ENCODE measurements at regions not wholly inside any gene's neighbourhood (a gene's known extent, or its start where the extent isn't known, plus 50 kb on each side); places are given as distances from the start of the nearest gene placed in this dataset.

DNA sequence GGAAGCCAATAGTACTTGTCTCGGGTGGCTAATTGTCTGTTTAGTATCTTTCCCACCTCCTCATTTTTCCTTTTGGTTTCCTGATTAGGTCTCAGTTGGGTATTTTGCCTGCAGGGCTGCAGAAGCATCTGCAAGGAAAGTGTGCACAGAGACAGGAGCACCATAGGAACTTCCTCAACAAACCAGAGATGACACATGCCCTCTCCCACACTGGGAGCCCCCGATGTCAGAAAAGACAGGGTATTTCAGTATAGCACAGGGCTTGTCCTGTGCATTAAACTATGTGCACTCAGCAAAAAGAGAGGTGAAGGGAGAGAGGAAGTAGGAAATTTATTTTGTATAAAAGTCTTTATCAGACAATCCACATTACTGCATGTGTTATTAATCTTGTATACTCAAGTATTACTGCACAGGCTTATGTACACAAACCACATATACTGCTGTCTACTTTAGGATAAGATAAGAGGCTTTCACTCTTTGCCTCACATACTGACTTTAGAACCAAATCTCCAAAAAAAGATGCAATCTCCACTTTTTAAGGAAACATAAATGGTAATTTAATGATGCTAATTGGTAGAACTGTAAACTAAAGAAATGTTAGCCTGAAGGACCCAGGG lies 501.0 kb downstream of the FOXO1 start:
- no peak for DNase-seq (ENCODE audit: low read depth, low spot score)

DNA sequence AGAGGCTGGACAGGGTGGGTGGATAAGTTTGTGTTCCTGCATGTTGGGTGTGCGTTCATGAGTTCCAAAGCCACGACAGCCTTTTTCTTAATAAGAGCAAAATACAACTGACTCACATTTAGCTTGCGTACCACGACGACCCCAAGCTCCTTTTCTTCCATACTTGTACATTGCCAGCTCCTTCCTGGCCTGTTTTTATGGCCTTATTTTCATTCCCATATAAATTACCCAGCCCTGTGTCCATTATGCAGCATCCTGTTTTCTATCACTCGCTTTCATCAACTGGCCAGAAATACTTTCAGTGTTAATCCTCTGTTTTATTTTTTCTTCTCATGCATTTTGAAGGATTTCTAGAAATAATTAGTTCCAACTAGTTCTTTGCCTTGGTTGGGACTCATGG lies 499.1 kb downstream of the FOXO1 start:
- no peak for DNase-seq (ENCODE audit: low read depth, low spot score)

DNA sequence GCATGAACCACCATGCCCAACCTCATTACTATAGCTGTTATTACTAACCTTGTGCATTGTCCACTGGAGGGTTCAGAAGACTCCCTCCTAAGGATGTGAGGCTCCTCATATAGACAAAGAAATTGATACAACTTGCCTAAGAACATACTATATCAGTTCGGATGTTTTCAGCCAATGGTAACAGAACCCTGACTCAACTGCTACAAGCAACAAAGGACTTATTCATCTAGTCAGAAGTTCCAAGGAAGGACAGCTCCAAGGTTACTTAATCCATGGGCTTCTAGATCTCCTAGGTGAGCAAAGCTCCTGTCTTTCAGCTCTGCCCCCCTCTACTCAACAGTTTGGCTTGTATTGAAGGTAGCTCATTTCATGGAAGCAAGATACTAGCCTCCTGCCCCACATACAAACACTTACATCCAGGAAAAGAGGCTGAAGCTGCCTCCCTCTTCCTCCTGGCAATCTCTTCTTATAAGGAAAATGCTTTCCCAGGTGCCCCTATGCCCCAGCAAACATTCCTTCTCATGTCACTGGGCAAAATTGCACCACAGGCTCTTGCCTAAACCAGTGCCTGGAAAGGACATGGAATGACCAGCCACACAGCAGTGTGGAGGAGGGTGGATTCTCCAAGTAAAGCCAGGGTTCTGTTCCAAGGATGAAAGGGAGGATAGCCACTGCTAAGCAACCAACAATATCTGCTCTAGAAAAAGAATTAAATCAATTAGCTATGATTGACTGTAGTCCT lies 497.8 kb downstream of the FOXO1 start:
- DNase-seq (ENCODE audit: low read depth, low spot score), result no peak

DNA sequence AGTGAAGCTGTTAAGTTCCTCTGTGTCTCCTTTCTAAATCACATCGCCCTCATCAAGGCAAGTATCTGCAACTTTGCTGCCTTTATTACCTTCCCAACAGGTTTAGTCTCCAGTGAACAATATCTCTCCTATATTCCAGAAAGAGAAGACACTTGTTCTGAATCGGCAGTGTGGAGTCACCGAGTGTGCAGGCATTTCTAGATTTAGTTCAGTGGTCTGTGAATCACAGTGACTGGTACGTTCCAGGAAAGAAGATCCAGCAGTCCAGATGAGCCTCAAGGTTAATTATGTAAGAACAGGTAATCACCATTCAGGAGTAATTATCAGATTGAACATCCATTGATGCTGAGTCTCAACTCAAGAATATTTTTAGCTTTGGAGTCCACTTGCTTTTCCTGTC lies 497.0 kb downstream of the FOXO1 start:
- no peak for DNase-seq (ENCODE audit: low read depth, low spot score)

DNA sequence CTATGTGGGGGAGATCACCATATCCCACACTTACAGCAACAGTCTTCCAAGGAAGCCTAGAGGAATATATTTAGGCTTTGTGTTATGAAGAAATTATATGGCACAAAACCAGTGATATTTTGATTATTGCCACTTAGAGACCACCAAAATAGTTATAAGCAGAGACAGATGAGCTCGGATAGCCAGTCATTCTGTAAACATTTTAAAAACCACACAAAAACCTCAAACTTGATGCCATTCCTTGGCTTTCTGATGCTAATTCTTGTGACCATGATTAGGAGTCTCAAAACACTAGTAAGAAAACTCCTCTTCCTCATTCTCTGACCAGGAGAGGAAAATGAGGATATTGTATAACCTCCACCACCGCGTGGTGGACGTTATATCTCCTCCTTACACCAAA lies 496.4 kb downstream of the FOXO1 start:
- DNase-seq (ENCODE audit: low read depth, low spot score), result no peak

- DNase-seq (ENCODE audit: low read depth, low spot score), result no peak
Observed at GRCh38 chr13:40170982-40171381, 495.5 kb downstream of the FOXO1 start.

GRCh38 chr13:40171566-40171965 lies 494.9 kb downstream of the FOXO1 start:
- no peak for DNase-seq (ENCODE audit: low read depth, low spot score)

DNA sequence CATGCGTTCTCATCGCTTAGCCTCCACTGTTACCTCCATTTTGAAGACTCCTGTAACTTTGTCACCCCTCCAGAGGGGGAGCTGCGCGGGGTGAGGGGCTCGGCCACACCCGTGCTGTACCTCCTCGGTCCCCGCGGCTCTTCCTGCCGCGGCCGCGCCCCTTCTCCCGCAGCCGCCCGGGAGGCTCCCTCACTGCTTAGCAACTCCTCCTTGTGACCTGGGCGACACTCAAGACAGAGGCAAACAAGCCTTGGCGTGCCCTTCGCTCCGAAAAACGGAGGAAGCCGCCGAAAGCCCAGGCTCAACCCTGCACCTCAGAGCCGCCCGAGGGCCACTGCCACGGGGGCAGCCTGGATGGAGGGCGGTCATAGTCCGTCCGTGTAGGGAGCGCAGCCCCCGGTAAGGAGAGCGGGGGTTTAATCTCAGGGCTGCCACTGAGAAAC lies 494.3 kb downstream of the FOXO1 start:
- DNase-seq (ENCODE audit: low read depth, low spot score), result no peak

DNA sequence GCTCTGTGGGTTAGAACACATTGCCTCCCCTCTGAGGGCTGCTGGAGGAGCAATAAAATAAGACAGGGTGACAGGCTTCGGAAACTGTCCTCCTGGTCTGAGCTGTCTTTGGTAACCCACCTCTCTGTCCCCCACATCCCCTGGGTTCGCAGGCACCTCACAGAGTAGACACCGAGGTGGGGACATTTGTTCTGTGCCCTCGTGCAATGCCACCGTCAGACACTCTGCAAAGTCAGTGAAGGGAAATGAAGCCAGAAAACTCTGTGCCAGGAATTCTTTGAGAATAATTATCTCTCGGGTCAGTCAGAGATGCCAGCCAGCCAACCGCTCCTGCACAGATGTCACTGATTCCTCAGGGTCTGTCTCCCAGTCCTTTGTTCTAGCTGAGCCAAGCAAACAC lies 493.6 kb downstream of the FOXO1 start:
- no peak for DNase-seq (ENCODE audit: low read depth, low spot score)

- DNase-seq (ENCODE audit: low read depth, low spot score), result no peak
Observed at GRCh38 chr13:40175639-40176038, 490.8 kb downstream of the FOXO1 start.

- no peak for DNase-seq (ENCODE audit: low read depth, low spot score)
Observed at GRCh38 chr13:40176242-40176641, 490.2 kb downstream of the FOXO1 start.

GRCh38 chr13:40178130-40178529 lies 488.3 kb downstream of the FOXO1 start:
- DNase-seq (ENCODE audit: low read depth, low spot score), result no peak

GRCh38 chr13:40179445-40180281 lies 486.8 kb downstream of the FOXO1 start:
- no peak for DNase-seq (ENCODE audit: low read depth, low spot score)

DNA sequence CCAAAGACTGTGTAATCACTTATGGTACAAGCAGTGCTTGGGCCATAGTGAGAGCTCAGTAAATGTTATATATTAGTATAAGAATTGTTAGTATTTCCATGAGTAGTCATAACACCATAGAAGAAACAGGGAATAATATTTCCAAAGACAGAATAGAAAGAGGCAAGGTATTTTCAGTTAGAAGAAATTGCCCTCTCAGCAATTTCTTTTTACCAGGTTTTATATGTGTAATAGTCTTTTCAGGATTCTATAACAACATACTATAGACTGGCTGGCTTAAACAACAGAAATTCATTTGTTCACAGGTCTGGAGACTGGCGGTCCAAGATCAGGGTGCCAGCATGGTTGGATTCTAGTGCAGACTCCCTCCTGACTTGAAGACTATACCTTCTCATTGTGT lies 485.7 kb downstream of the FOXO1 start:
- no peak for DNase-seq (ENCODE audit: low read depth, low spot score)

DNA sequence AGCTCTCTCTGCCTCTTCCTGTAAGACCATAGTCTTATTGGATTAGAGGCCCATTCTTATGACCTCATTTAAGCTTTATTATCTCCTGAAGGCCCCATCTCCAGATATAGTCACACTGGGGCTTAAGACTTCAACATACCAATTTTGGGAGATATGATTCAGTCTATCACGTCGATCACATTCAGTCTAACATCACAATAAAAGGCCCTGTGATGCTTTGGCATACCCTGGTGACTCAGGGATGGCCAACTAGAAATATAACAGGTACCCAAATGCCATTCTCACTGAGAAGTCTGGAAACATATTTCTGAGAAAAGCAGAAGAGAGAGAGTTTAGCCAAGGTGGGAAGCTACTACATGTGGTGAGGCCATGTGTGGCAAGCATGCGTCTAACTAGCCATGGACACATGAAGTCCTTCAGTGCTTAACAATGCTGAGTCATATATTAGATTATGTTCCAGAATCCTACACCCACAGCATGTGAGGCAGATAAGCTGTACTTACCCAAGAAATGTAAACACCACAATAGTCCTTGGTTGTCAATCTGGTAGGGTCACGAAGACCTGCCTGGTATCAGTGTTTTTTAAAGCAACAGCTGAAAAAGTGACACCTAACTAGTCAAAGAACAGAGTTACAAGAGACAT lies 485.1 kb downstream of the FOXO1 start:
- no peak for DNase-seq (ENCODE audit: low read depth, low spot score)

- DNase-seq (ENCODE audit: low read depth, low spot score), result no peak
Observed at GRCh38 chr13:40182591-40182990, 483.9 kb downstream of the FOXO1 start.

- no peak for DNase-seq (ENCODE audit: low read depth, low spot score)
Observed at GRCh38 chr13:40185414-40185813, 481.0 kb downstream of the FOXO1 start.

DNA sequence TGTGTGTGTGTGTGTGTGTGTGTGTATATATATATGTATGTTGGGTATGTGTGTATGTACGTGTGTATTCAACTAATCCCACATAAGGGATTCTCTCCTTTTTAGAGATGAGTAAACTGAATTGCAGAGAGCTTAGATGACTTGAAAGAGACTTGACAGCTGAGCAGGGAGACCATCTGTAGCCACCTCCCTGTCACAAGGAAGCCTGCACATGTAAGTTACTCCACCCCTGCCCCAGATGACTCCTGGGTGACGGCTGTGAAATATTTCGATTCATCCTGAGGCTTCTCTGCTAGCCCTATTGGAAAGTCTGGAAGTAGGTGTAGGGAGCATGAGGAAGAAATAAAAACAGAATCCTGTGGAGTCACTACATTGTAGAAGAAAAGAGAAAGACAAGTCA lies 480.4 kb downstream of the FOXO1 start:
- no peak for DNase-seq (ENCODE audit: low read depth, low spot score)

- no peak for DNase-seq (ENCODE audit: low read depth, low spot score)
Observed at GRCh38 chr13:40186626-40187323, 479.7 kb downstream of the FOXO1 start.

DNA sequence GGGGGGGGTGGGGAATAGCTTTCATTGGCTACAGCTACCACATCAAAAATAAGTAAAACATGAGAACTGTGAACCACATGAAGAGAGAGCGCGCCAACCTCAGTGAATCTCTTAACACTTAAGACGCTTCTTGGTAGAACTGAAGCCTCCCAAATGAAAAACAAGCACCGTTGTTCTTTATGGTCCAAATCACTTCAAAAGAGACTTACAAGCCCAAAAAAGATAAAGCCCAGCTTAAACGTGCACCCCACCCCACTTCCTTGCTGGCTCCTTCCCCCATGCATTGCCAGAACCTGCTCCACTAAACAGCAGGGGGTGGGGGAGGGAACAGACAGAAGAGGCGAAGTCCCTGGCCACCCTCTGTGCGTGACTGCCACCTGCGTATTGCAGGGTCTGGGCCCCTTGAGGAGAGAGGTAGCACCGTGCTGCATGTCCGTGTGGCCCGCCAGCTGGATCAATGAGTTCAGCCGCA lies 479.1 kb downstream of the FOXO1 start:
- DNase-seq (ENCODE audit: low read depth, low spot score), result no peak

GRCh38 chr13:40187841-40188591 lies 478.4 kb downstream of the FOXO1 start:
- DNase-seq (ENCODE audit: low read depth, low spot score), result no peak
